PFSK-1 (cell line): ENCODE measurements at regions not wholly inside any gene's neighbourhood (a gene's known extent, or its start where the extent isn't known, plus 50 kb on each side); places are given as distances from the start of the nearest gene placed in this dataset.

ENCODE experiments used
- FOXP2 ChIP-seq: optimal IDR thresholded peaks from 2 replicates; pipeline ENCODE3; 2011; ENCODE audit warnings: borderline replicate concordance, control low read depth, inconsistent platforms; ENCODE audit not compliant: insufficient read depth; ENCODE audit errors: extremely low read length, extremely low read depth
- POLR2AphosphoS5 ChIP-seq: IDR thresholded peaks from 2 replicates; pipeline ENCODE4 v1.6.1; 2012; ENCODE audit warnings: low read depth, mild to moderate bottlenecking, control low read depth, low read length, moderate library complexity
- SIN3A ChIP-seq: IDR thresholded peaks from 2 replicates; pipeline ENCODE4 v1.6.1; 2012; ENCODE audit warnings: mild to moderate bottlenecking, low read length, moderate library complexity, borderline replicate concordance; ENCODE audit not compliant: insufficient read depth
- TAF1 ChIP-seq: IDR thresholded peaks from 2 replicates; pipeline ENCODE4 v1.6.1; 2012; ENCODE audit warnings: low read length, control low read depth, borderline replicate concordance; ENCODE audit not compliant: insufficient read depth
- TF ChIP-seq, protein P1 (sequence below), 2 experiments: IDR thresholded peaks; 2 replicates each; pipeline versions ENCODE4 v1.6.1 to v1.8.0; 2011 to 2012; ENCODE audit warnings: low read depth in 2 of 2, low read length in 2 of 2, control low read depth in 1 of 2, inconsistent platforms in 1 of 2, mild to moderate bottlenecking in 1 of 2, moderate library complexity in 1 of 2; ENCODE audit not compliant: insufficient read depth in 1 of 2

DNA sequence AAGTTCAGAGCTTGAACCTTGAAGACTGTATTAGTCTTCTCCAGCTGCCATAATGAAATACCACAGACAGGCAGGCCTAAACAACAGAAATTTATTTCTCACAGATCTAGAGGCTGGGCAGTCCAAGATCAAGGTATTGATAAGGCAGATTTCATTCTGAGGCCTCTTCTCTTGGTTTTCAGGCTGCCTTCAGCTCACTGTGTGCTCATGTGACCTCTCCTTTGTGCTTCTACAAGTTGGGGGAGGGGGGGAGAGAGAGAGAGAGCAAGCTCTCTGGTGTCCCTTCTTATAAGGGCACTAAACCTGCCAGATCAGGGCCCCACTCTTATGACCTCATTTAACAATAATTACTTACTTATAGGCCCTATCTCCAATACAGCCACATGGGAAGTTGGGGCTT lies 102.6 kb upstream of the RSPO3 start:
- TF ChIP-seq, protein P1, sequence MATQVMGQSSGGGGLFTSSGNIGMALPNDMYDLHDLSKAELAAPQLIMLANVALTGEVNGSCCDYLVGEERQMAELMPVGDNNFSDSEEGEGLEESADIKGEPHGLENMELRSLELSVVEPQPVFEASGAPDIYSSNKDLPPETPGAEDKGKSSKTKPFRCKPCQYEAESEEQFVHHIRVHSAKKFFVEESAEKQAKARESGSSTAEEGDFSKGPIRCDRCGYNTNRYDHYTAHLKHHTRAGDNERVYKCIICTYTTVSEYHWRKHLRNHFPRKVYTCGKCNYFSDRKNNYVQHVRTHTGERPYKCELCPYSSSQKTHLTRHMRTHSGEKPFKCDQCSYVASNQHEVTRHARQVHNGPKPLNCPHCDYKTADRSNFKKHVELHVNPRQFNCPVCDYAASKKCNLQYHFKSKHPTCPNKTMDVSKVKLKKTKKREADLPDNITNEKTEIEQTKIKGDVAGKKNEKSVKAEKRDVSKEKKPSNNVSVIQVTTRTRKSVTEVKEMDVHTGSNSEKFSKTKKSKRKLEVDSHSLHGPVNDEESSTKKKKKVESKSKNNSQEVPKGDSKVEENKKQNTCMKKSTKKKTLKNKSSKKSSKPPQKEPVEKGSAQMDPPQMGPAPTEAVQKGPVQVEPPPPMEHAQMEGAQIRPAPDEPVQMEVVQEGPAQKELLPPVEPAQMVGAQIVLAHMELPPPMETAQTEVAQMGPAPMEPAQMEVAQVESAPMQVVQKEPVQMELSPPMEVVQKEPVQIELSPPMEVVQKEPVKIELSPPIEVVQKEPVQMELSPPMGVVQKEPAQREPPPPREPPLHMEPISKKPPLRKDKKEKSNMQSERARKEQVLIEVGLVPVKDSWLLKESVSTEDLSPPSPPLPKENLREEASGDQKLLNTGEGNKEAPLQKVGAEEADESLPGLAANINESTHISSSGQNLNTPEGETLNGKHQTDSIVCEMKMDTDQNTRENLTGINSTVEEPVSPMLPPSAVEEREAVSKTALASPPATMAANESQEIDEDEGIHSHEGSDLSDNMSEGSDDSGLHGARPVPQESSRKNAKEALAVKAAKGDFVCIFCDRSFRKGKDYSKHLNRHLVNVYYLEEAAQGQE (IDR thresholded peaks at IDR 0.05; ENCODE audit: insufficient read depth in 1 of 2, low read depth in 2 of 2, low read length in 2 of 2): no peak
- no peak for TF ChIP-seq FOXP2
- TF ChIP-seq TAF1: no peak
- TF ChIP-seq SIN3A: no peak
- TF ChIP-seq POLR2AphosphoS5: no peak

DNA sequence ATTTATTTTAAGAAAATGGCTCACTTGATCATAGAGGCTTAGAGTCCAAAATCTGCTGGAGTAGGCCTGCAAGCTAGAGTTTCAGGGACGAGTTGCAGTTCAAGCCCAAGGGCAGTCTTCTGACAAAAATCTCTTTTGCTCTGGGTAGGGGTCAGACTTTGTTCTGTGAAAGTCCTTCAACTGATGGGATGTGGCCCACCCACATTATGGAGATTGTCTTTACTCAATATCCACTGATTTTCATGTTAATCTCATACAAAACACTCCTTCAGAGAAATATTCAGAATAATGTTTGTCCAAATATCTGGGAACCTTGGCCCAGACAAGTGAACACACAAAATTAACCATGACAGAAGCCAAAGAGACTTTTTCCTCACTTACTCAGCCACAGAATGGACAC lies 98.6 kb upstream of the RSPO3 start:
- TF ChIP-seq TAF1 (no peak), POLR2AphosphoS5 (no peak), SIN3A (no peak), FOXP2 (no peak)
- TF ChIP-seq, protein P1 (IDR thresholded peaks at IDR 0.05; ENCODE audit: insufficient read depth in 1 of 2, low read depth in 2 of 2, low read length in 2 of 2): no peak

DNA sequence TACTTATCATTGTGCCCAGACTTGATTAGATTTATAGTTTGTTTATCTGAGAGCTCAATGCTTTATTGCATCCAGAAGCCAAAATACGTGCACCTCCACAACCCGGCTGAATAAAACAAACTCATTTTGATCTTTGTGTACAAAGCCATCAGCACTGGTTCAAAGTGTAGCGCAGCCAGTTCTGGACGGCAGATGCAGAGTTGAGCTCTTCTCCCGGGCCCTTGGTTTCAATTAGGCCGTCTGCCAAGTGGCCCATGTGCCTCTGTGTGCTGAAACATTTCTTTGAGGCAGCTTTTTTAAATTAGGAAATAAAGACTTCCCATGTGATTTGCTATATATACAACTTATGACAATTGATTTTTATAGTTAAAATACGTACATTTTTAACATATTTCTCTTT lies 96.2 kb upstream of the RSPO3 start:
- no peak for TF ChIP-seq TAF1
- TF ChIP-seq, protein P1 (IDR thresholded peaks at IDR 0.05; ENCODE audit: insufficient read depth in 1 of 2, low read depth in 2 of 2, low read length in 2 of 2): no peak
- no peak for TF ChIP-seq POLR2AphosphoS5
- TF ChIP-seq SIN3A: no peak
- TF ChIP-seq FOXP2: no peak

DNA sequence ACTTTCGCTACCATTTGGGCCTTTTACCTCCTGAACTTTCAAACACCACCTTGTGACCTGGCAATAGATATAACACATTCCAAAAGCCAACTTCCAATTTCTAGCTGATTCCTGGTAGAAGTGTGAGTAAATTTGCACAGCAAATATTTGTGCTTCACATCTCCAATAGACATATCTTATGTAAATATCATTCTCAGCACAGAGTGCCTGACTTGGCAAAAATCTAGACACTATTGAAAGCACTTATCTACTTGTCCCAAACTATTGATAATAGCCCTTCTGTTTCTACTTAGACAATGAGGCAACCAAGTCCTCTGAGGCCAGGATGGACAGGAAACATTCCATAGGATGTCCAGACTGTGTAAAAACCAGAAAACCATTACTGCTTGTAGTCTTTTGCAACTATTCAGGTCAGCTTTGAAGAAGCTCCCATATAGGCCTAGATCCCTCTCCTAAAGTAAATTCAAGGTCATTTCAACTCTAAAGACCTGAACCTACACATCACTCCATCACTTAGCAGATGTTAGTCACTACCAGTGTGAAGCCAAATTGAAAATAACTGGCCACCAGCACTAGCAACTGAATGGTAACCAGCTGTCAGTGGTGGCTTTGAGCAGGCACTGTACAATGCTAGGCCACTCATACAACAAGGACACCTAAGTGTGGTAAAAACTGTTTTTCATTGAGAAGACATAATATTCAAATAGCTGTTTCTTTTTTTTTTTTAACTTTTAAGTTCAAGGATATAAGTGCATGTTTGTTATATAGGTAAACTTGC lies 95.3 kb upstream of the RSPO3 start:
- TF ChIP-seq FOXP2: no peak
- no peak for TF ChIP-seq TAF1
- no peak for TF ChIP-seq POLR2AphosphoS5
- TF ChIP-seq, protein P1 (IDR thresholded peaks at IDR 0.05; ENCODE audit: insufficient read depth in 1 of 2, low read depth in 2 of 2, low read length in 2 of 2): no peak
- no peak for TF ChIP-seq SIN3A
